ENCODE measurements at regions not wholly inside any gene's neighbourhood (a gene's known extent, or its start where the extent isn't known, plus 50 kb on each side); places are given as distances from the start of the nearest gene placed in this dataset.
"Not testable (repeated sequence)": the region's sequence is repeated elsewhere in the genome, so short reads cannot be mapped to it uniquely, and the experiment has no call there.

GRCh38 chr2:194328456-194328855 is 1328.6 kb upstream of the SLC39A10 start:
- DNase-seq, result no peak

GRCh38 chr2:194327196-194327888 is 1329.7 kb upstream of the SLC39A10 start:
- no peak for DNase-seq

- no peak for DNase-seq
Observed at GRCh38 chr2:194323740-194324139, 1333.3 kb upstream of the SLC39A10 start.

- DNase-seq, result no peak
Observed at GRCh38 chr2:194320520-194320919, 1336.5 kb upstream of the SLC39A10 start.

- peak; percentile 9 for DNase-seq
Observed at GRCh38 chr2:194319222-194319992, 1337.6 kb upstream of the SLC39A10 start.

GRCh38 chr2:194314042-194314441 is 1343.0 kb upstream of the SLC39A10 start:
- no peak for DNase-seq

GRCh38 chr2:194304191-194304590 is 1352.8 kb upstream of the SLC39A10 start:
- DNase-seq, result no peak

- DNase-seq, result no peak
Observed at GRCh38 chr2:194301946-194302345, 1355.1 kb upstream of the SLC39A10 start.

GRCh38 chr2:194294156-194294555 is 1362.9 kb upstream of the SLC39A10 start:
- DNase-seq, result no peak

- DNase-seq, result no peak
Observed at GRCh38 chr2:194291104-194291503, 1365.9 kb upstream of the SLC39A10 start.

GRCh38 chr2:194289712-194290346 is 1367.2 kb upstream of the SLC39A10 start:
- no peak for DNase-seq

- not testable (repeated sequence) for DNase-seq
Observed at GRCh38 chr2:194276667-194277066, 1380.4 kb upstream of the SLC39A10 start.

- DNase-seq, result no peak
Observed at GRCh38 chr2:194271293-194271961, 1385.6 kb upstream of the SLC39A10 start.

GRCh38 chr2:194270648-194271047 is 1386.4 kb upstream of the SLC39A10 start:
- no peak for DNase-seq

GRCh38 chr2:194264586-194264985 is 1392.4 kb upstream of the SLC39A10 start:
- DNase-seq, result no peak

- DNase-seq, result no peak
Observed at GRCh38 chr2:194260185-194260584, 1396.8 kb upstream of the SLC39A10 start.

GRCh38 chr2:194257095-194257494 is 1399.9 kb upstream of the SLC39A10 start:
- DNase-seq, result no peak

- DNase-seq, result no peak
Observed at GRCh38 chr2:194253528-194254259, 1403.3 kb upstream of the SLC39A10 start.

- no peak for DNase-seq
Observed at GRCh38 chr2:194252127-194252526, 1404.9 kb upstream of the SLC39A10 start.

- no peak for DNase-seq
Observed at GRCh38 chr2:194232600-194232999, 1424.4 kb upstream of the SLC39A10 start.

- DNase-seq, result no peak
Observed at GRCh38 chr2:194223218-194223617, 1433.8 kb upstream of the SLC39A10 start.

GRCh38 chr2:194214192-194214591 is 1442.8 kb upstream of the SLC39A10 start:
- DNase-seq, result no peak

Data from activated CD4-positive, alpha-beta T cell treated with anti-CD3 and anti-CD28 coated beads, Interleukin-2, Interleukin-6, amounts not matched to agents 100 ng/mL and 50 ng/mL, durations not matched to agents 16 hours and 8 hours (primary cell).